G401.6 (cell line): ENCODE measurements at regions not wholly inside any gene's neighbourhood (a gene's known extent, or its start where the extent isn't known, plus 50 kb on each side); places are given as distances from the start of the nearest gene placed in this dataset.

ENCODE experiments used
- FAIRE-seq: peaks from 2 replicates; lab custom pipeline; 2012; peaks lifted over from hg19 to GRCh38; lab: Jason Lieb, UNC

DNA sequence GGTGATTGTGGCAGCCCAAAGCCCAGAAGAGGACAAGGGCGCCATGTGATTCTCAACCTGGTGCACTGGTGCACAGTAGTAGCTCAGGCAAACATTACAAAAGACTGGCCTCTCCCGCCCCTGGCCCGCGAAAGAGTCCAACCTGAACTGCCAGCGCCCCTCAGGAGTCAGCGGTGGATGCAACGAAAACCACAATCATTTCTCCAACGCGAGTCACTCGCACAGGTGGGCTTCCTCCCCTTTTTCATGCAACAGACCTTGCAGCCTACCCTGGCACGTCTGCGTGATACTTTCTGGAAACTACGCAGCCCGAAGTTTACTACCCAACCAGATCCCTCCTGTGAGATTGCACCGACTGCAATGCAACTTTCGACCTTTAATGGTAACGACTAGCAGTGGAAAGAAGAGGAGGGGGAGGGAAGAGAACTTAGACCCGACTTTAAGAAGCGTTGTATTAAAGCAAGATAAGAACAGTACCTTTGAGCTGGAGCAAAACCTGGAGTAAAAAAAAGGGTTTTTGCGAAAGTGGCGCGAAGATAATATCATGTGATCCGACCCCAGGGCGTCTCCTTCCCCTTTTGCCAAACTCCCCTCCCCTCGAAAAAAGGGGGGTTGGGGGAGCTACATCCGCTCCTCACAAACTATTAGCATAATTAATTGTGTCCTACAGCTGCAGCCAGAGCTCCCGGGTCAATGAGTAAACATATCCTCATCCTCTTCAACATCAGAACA, 63.3 kb upstream of the CCDC160 start:
- no peak for FAIRE-seq

DNA sequence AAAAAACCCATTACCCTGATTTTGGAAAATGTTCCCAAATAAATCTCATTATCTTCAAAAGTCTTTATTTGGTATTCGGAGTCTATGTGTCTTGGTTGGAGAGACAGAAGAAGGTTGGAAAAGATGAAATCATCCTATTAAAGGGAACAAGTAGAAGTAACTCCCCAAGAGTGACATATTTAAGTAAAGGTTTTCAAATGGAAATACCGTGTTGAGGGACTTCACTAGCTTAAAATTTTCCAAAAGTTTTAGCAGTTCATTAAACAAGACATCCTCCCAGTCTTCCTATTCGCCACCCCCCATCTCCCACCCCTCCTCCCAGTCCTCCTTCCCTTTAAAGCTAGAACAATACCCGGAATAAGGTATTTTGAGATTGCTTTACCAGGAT, 62.7 kb upstream of the CCDC160 start:
- FAIRE-seq = no peak

DNA sequence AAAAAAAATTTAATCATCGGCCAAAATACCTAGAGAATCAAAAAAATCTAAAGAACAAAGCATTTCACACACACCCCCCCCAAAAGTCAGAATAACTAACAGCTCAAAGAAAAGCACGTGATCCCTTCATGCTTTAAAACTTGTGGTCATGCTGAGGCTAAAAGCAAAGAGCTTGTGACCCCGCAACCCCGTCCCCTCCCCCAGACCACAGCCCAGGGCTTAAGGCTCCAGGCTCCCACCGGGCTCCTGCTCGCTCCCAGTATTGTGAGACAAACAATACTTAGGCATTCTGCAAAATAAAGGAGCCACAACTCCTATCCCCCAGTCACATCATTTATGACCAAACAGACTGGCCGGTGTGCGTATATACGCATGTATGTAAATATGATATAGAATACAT, 62.1 kb upstream of the CCDC160 start:
- FAIRE-seq = peak; percentile 97

DNA sequence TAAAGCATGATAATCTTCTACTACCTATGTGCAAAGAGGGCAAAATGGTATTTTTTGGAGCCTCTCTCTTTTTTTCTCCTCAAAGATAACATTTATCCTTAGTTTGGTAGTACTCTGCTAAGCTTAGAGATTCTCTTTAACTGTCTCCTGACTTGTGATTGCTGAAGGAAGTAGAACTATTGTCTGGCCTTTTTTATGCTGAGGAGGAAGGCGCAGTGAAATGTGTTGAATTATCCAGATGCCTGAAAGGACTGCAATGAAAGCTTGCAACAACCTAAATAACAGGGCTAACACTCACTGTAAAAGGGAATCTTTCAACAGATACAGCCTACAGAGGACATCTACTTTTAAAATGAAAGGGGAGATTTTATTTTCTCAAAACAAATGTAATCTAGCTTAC, 59.5 kb upstream of the CCDC160 start:
- no peak for FAIRE-seq

DNA sequence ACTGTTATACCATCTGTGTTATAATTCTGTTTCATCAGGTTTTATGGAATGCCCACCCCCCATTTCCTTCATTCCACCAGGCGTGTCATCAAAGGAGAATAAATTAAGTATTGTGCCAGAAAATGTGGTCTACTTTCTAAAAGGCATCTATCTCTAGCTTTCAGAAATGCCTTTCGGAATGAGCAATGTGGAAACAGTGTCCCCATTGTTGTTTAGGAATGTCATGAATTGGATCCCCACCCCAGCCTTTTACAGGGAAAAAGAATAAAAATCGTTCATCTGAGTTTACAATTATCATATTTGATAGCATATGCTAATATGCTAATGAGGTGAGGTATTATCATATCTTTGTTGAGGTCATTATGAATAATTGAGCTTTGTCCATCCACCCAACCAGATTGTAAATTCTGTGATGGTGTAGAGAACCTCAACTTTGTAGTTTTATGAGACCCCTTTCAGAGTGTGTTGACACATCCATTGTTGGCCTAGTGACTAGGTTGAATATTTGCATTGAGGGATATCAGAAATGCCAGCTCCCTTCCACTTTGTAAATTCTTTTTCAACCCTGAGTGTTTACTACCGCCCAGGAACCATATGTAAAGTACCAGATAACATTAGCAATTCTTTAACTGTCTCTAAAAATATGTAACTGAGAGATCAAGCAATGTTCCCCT, 56.2 kb upstream of the CCDC160 start:
- FAIRE-seq = no peak

DNA sequence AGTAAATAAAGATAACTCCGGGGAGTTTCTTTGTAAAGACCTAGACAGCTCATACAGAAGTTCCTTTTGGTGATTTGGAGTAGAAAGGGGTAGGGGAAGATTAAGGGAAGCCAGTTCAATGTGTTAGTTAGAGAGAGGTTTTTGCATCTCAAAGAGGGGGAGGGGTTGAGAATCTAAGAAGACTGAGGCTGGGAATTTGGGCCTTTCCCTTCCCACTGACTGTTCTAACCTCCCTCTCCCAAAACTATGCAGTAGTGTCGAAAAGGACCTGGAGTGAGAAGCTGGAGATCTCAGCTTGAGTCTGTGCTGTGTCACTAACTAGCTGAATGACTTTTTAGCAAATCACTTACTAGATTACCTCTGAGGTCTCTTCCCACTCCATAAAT, 55.7 kb upstream of the CCDC160 start:
- FAIRE-seq = peak; percentile 96

DNA sequence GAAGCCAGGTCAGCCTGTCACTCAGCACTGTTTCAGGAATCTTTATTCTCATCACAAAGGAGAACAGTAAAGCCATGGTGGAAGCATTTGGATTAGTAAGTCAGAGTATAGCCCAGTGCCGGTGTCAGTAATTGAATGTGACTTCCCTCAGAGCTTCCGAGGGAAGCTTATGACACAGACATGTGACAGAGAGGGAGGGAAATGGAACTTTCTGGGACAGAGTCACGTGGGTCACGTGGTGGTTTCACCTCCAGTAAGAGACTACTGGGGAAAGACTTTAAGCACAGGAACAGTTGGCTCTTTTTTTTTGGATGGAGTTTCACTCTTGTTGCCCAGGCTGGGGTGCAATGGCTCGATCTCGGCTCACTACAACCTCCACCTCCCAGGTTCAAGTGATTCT, 53.3 kb upstream of the CCDC160 start:
- no peak for FAIRE-seq

DNA sequence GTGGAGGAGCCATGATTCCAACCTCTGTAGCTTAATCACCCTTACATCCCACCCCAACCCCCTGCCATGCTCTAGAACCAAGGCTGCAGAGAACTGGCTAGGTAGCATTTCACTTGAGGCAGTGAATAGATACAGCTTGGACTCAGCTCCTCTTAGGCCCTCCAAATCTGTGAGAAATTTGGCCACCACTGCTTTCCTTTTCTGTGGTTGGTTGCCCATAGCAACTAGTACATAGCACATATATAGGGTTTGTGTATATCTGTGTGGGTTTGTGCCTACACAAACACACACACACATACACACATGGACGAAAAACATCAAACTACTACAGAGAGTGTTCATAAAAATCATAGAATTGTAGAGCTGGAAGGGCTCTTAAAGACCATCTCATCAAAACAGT, 52.0 kb upstream of the CCDC160 start:
- no peak for FAIRE-seq

DNA sequence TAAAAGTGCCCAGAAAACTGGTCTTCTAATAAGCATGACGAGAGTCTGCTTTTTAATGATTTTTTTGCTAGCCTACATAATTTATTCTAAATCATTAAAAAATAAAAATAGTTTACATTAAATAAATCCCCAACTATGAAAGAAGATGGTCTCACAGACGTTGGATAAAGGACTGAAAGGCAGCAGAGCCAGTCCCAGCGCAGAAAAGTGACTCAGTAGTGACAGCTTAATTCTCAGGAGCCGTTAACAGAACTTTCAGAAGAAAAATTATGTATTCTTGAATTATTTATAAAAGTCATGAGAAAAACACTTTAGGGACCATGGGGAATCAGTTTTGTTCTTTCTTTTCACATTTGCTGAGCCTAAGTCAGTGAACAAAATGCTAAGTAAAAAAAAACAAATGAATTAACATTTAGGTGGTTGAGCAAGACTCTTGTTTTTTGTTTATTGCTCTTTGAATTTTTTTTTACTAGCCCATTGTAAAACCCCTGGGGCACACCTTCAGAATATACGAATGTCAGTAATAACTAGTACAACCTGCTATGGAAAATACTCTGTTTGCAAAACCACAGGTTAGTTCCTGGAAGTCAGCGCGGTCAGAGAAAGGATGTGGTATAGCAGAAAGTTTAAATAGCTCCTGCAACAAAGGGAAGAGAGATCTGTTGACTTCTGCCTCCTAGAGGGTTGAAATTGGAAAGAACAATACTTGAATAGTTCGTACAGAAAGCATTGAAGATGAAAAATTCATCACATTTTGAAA, 50.4 kb upstream of the CCDC160 start:
- no peak for FAIRE-seq
